ENCODE measurements at regions not wholly inside any gene's neighbourhood (a gene's known extent, or its start where the extent isn't known, plus 50 kb on each side); places are given as distances from the start of the nearest gene placed in this dataset.
A peak's percentile ranks its signal among the peaks of the same experiment; 100 is the strongest.
"Not testable (repeated sequence)": the region's sequence is repeated elsewhere in the genome, so short reads cannot be mapped to it uniquely, and the experiment has no call there.

- H3K27ac ChIP-seq; DNase-seq; H3K4me1 ChIP-seq; H3K9me3 ChIP-seq; intact Hi-C loops (cut with DNase I); H3K36me3 ChIP-seq; H3K27me3 ChIP-seq; ATAC-seq; H3K4me3 ChIP-seq: not testable (repeated sequence)
- WGBS, 4 donors = 65 to 79% (median 75%) methylated on average over 9 to 17 of the region's 18 CpGs
Measured at GRCh38 chr13:18322821-18323220, 858.8 kb downstream of the TUBA3C start.

GRCh38 chr13:18319653-18320052, 862.0 kb downstream of the TUBA3C start:
- H3K4me3 ChIP-seq; H3K9me3 ChIP-seq; intact Hi-C loops (cut with DNase I); ATAC-seq; H3K36me3 ChIP-seq; H3K4me1 ChIP-seq; H3K27me3 ChIP-seq; H3K27ac ChIP-seq; DNase-seq: not testable (repeated sequence)

GRCh38 chr13:18303240-18303813, 878.3 kb downstream of the TUBA3C start:
- H3K27me3 ChIP-seq; ATAC-seq; H3K9me3 ChIP-seq; H3K4me3 ChIP-seq; H3K27ac ChIP-seq; H3K4me1 ChIP-seq; DNase-seq; intact Hi-C loops (cut with DNase I); H3K36me3 ChIP-seq: not testable (repeated sequence)
- 57 to 63% (median 60%) methylated on average over 6 of the region's 6 CpGs for WGBS, 4 donors

GRCh38 chr13:18300968-18301367, 880.7 kb downstream of the TUBA3C start:
- intact Hi-C loops (cut with DNase I) = not testable (repeated sequence)

GRCh38 chr13:18297359-18297758, 884.3 kb downstream of the TUBA3C start:
- H3K36me3 ChIP-seq = not testable (repeated sequence)
- WGBS, 4 donors = 65 to 77% (median 67%) methylated on average over 35 to 48 of the region's 48 CpGs

More at GRCh38 chr13:18300968-18301367, 880.7 kb downstream of the TUBA3C start:
- H3K4me1 ChIP-seq, H3K9me3 ChIP-seq, ATAC-seq, DNase-seq, H3K36me3 ChIP-seq, H3K27ac ChIP-seq, H3K27me3 ChIP-seq, H3K4me3 ChIP-seq: not testable (repeated sequence)
- WGBS, 4 donors = 21 to 58% (median 42%) methylated on average over 1 of the region's 1 CpG

GRCh38 chr13:18296617-18297016, 885.0 kb downstream of the TUBA3C start:
- H3K4me3 ChIP-seq, DNase-seq: not testable (repeated sequence)
- 72 to 93% (median 79%) methylated on average over 3 to 5 of the region's 7 CpGs for WGBS, 4 donors

More at GRCh38 chr13:18297359-18297758, 884.3 kb downstream of the TUBA3C start:
- H3K4me1 ChIP-seq; H3K27me3 ChIP-seq; intact Hi-C loops (cut with DNase I); H3K27ac ChIP-seq; DNase-seq; ATAC-seq; H3K9me3 ChIP-seq; H3K4me3 ChIP-seq: not testable (repeated sequence)

GRCh38 chr13:18294311-18294710, 887.3 kb downstream of the TUBA3C start:
- H3K9me3 ChIP-seq; H3K27ac ChIP-seq; H3K36me3 ChIP-seq; H3K4me3 ChIP-seq; intact Hi-C loops (cut with DNase I); ATAC-seq; H3K27me3 ChIP-seq; DNase-seq; H3K4me1 ChIP-seq: not testable (repeated sequence)
- WGBS, 4 donors = 66 to 69% (median 67%) methylated on average over 11 to 16 of the region's 17 CpGs

More at GRCh38 chr13:18296617-18297016, 885.0 kb downstream of the TUBA3C start:
- H3K27me3 ChIP-seq; H3K27ac ChIP-seq; ATAC-seq; H3K36me3 ChIP-seq; H3K9me3 ChIP-seq; intact Hi-C loops (cut with DNase I); H3K4me1 ChIP-seq: not testable (repeated sequence)

GRCh38 chr13:18286848-18287247, 894.8 kb downstream of the TUBA3C start:
- H3K4me3 ChIP-seq; H3K9me3 ChIP-seq; DNase-seq; ATAC-seq; H3K4me1 ChIP-seq; intact Hi-C loops (cut with DNase I); H3K27me3 ChIP-seq; H3K27ac ChIP-seq; H3K36me3 ChIP-seq: not testable (repeated sequence)
- 0 to 26% (median 17%) methylated on average over 2 of the region's 2 CpGs for WGBS, 4 donors

- H3K9me3 ChIP-seq; DNase-seq; intact Hi-C loops (cut with DNase I); H3K36me3 ChIP-seq; H3K27me3 ChIP-seq; H3K4me1 ChIP-seq; H3K4me3 ChIP-seq; H3K27ac ChIP-seq; ATAC-seq: not testable (repeated sequence)
- WGBS, 4 donors = 70 to 81% (median 77%) methylated on average over 4 of the region's 4 CpGs
Measured at GRCh38 chr13:18285663-18286062, 896.0 kb downstream of the TUBA3C start.

- H3K27ac ChIP-seq; intact Hi-C loops (cut with DNase I); H3K27me3 ChIP-seq; H3K36me3 ChIP-seq; H3K4me1 ChIP-seq; DNase-seq; H3K4me3 ChIP-seq; H3K9me3 ChIP-seq: not testable (repeated sequence)
- WGBS, 4 donors = 55 to 73% (median 61%) methylated on average over 2 to 4 of the region's 5 CpGs
- ATAC-seq = peak in 3 of 4 donors; percentile 50 to 73 (median 53)
Measured at GRCh38 chr13:18284040-18284439, 897.6 kb downstream of the TUBA3C start.

- H3K27ac ChIP-seq; H3K36me3 ChIP-seq; DNase-seq; H3K4me1 ChIP-seq; intact Hi-C loops (cut with DNase I); H3K9me3 ChIP-seq; ATAC-seq; H3K4me3 ChIP-seq; H3K27me3 ChIP-seq: not testable (repeated sequence)
- WGBS, 4 donors = 12 to 36% (median 22%) methylated on average over 1 to 3 of the region's 6 CpGs
Measured at GRCh38 chr13:18281829-18282597, 899.6 kb downstream of the TUBA3C start.

All from heart left ventricle (tissue), 16 donors.